Breast epithelium (tissue), 3 donors: ENCODE measurements at regions not wholly inside any gene's neighbourhood (a gene's known extent, or its start where the extent isn't known, plus 50 kb on each side); places are given as distances from the start of the nearest gene placed in this dataset.

Source experiments
- POLR2A ChIP-seq: fragments of 450-650 bp; IDR thresholded peaks from one replicate; pipeline ENCODE4 v1.6.1; 2016; ENCODE audit warnings: antibody characterized with exemption, mild to moderate bottlenecking, moderate library complexity
- POLR2AphosphoS5 ChIP-seq, 3 donors: sonication (generic); formaldehyde crosslinking; IDR thresholded peaks; one replicate each; pipeline ENCODE4 v1.6.1; 2017; ENCODE audit warnings: antibody characterized with exemption in 3 of 3
- TF ChIP-seq, protein P1 (sequence below), 3 donors: fragments of 450-650 bp; IDR thresholded peaks; one replicate each; pipeline ENCODE4 v1.5.1; 2016 to 2017; ENCODE audit warnings: antibody characterized with exemption in 3 of 3, mild to moderate bottlenecking in 3 of 3, moderate library complexity in 3 of 3

DNA sequence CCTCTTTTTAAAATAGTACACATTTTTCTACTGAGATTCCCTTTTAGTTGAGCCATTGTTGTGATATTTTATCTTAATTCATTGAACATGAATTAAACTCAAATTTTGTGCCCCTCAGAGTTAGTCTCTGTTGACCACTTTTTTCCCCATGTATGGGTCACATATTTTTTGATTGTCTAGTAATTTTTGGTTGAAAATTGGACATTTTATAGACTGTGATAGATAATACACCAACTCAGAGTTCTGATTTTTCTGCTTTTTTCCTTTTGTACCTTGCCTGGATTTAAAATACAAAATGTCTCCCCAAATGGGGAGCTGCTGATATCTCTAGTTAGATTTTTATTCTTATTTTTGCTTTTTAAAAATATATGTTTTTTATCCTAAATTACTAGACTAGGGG is 291.8 kb upstream of the CITED2 start:
- TF ChIP-seq, protein P1, sequence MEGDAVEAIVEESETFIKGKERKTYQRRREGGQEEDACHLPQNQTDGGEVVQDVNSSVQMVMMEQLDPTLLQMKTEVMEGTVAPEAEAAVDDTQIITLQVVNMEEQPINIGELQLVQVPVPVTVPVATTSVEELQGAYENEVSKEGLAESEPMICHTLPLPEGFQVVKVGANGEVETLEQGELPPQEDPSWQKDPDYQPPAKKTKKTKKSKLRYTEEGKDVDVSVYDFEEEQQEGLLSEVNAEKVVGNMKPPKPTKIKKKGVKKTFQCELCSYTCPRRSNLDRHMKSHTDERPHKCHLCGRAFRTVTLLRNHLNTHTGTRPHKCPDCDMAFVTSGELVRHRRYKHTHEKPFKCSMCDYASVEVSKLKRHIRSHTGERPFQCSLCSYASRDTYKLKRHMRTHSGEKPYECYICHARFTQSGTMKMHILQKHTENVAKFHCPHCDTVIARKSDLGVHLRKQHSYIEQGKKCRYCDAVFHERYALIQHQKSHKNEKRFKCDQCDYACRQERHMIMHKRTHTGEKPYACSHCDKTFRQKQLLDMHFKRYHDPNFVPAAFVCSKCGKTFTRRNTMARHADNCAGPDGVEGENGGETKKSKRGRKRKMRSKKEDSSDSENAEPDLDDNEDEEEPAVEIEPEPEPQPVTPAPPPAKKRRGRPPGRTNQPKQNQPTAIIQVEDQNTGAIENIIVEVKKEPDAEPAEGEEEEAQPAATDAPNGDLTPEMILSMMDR (IDR thresholded peaks at IDR 0.05), result no peak
- TF ChIP-seq POLR2A (no peak), POLR2AphosphoS5 (IDR thresholded peaks at IDR 0.05) (no peak)
